Epithelial cell of proximal tubule (primary cell): ENCODE measurements at regions not wholly inside any gene's neighbourhood (a gene's known extent, or its start where the extent isn't known, plus 50 kb on each side); places are given as distances from the start of the nearest gene placed in this dataset.

Experiments used
- DNase-seq: peaks from one replicate; pipeline ENCODE4 v3.0.0-alpha.2; 2011; ENCODE audit warnings: low read depth
- H3K4me3 ChIP-seq: 2 replicates; pipeline ENCODE4 v1.5.1; 2011; ENCODE audit warnings: low read depth, mild to moderate bottlenecking, low read length
- TF ChIP-seq, protein P1 (sequence below): conservative IDR thresholded peaks from 2 replicates; pipeline ENCODE4 v1.5.1; 2012; ENCODE audit warnings: low read depth, mild to moderate bottlenecking, low read length

DNA sequence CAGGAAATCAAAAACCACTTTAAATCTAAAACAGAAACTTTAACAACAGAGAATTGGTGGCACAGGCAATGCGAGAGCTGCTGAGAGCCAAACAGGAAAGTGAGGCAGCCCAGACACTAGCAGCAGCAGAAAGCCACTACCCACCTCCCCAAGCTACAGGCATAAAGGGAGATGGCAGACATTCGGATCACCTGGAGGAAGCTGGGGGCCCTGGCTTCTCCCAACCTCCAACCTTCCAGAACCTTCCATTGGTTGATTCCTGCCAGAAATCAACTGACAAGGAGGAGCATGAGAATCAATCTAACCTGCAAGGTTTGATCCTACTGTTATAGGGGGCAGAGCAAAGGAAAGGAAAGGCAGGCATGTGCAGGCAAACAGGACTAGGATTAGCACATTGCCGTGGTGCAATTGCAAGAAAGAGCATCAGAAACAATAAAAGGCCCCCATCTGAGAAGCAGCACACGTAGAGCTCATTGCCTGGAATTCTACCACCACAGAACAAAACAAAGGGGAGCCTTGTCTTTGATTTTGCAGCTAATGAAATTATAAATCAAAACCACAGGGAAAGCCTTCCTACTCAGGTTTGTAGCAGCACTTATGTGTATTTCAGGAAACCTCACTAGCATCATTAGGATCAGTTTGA lies 427.3 kb upstream of the RASGEF1B start:
- TF ChIP-seq, protein P1, sequence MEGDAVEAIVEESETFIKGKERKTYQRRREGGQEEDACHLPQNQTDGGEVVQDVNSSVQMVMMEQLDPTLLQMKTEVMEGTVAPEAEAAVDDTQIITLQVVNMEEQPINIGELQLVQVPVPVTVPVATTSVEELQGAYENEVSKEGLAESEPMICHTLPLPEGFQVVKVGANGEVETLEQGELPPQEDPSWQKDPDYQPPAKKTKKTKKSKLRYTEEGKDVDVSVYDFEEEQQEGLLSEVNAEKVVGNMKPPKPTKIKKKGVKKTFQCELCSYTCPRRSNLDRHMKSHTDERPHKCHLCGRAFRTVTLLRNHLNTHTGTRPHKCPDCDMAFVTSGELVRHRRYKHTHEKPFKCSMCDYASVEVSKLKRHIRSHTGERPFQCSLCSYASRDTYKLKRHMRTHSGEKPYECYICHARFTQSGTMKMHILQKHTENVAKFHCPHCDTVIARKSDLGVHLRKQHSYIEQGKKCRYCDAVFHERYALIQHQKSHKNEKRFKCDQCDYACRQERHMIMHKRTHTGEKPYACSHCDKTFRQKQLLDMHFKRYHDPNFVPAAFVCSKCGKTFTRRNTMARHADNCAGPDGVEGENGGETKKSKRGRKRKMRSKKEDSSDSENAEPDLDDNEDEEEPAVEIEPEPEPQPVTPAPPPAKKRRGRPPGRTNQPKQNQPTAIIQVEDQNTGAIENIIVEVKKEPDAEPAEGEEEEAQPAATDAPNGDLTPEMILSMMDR: no peak
- no peak overlapping the region for H3K4me3 ChIP-seq
- DNase-seq: no peak

DNA sequence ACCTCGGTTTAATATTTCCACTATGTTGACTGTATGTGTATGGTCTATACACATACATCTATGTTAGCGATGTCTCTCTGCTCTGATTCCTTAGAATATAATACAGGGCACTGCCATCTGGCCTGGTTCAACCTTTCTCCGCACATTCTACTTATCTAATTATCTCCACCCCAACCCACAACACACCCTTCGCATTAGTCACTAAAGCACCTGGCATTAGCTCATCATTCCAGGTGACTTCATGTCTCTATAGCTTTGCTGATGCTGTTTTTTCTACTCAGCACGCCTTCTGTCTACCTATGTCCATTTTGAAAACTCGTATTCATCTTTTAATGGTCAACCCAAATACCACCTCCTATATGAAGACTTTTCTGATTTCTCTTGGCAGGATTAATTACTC lies 425.2 kb upstream of the RASGEF1B start:
- H3K4me3 ChIP-seq: no peak overlapping the region
- TF ChIP-seq, protein P1: no peak
- no peak for DNase-seq

DNA sequence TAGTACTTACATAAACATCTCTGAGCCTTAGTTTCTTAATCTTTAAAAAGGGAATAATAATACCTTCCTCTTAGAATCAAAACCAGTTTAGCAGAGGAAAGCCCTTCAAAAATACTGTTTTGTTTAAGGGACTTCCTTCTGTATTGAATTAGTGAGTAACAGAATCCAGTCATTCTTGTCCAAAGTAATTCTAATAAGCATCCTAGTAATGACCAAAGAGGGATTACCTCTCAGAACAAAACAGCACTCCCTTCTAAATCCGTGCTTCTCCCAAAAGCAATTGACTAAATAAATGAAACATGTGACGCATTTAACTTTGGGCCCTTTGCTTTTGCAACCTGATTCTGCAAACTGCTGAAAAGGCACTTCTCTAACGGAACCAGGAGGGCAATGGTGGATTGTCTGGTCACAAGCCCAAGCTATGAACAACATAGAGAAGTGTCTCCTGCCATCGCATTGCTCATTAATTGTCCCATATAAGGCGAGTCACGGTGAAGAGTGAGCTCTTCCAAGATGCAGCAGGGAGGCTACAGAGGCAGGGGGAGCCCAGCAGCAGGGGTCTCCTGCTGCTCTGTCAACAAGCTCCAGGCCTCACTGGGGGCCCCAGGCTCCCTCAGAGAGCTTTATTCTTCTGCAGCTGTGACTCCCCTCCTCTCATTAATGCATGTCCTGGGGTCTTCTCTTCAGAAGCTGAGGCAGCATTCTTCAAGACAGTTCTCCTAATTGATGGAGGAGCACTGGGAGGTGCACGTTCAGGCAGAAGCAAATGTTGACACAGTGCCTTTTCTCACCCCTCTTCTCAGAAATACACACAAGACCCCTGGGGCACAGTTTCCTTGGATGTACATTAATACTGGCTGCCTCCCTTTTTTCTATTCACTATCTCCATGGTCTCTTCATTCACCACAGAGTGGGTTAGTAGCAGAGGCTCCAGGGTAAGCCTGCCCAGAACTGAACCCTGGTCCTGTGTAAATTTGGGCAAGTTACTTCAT lies 419.6 kb upstream of the RASGEF1B start:
- DNase-seq: no peak

GRCh38 chr4:81884986-81885385 lies 413.3 kb upstream of the RASGEF1B start:
- TF ChIP-seq, protein P1: no peak
- DNase-seq: no peak
- no peak overlapping the region for H3K4me3 ChIP-seq

More for the DNA sequence above, 419.6 kb upstream of the RASGEF1B start:
- TF ChIP-seq, protein P1: no peak
- H3K4me3 ChIP-seq: no peak overlapping the region

- H3K4me3 ChIP-seq: no peak overlapping the region
- no peak for DNase-seq
- TF ChIP-seq, protein P1: no peak
These were observed 412.1 kb upstream of the RASGEF1B start for GRCh38 chr4:81883530-81884450.

GRCh38 chr4:81883004-81883403 lies 411.3 kb upstream of the RASGEF1B start:
- TF ChIP-seq, protein P1: no peak
- DNase-seq: no peak
- no peak overlapping the region for H3K4me3 ChIP-seq
